MM.1S (cell line): ENCODE measurements at regions not wholly inside any gene's neighbourhood (a gene's known extent, or its start where the extent isn't known, plus 50 kb on each side); places are given as distances from the start of the nearest gene placed in this dataset.

Experiments used
- EZH2 ChIP-seq: fragments of 300-600 bp; sonication (generic); optimal IDR thresholded peaks from 2 replicates; pipeline ENCODE3; 2017; ENCODE audit warnings: low read depth, mild to moderate bottlenecking, antibody characterized with exemption, low read length, mixed read lengths
- TF ChIP-seq, protein P1 (sequence below): fragments of 300-600 bp; sonication (generic); IDR thresholded peaks from 2 replicates; pipeline ENCODE4 v1.5.1; 2016; ENCODE audit warnings: antibody characterized with exemption, low read length, mixed read lengths

GRCh38 chr2:164285576-164285975, 335.7 kb downstream of the GRB14 start:
- TF ChIP-seq, protein P1, sequence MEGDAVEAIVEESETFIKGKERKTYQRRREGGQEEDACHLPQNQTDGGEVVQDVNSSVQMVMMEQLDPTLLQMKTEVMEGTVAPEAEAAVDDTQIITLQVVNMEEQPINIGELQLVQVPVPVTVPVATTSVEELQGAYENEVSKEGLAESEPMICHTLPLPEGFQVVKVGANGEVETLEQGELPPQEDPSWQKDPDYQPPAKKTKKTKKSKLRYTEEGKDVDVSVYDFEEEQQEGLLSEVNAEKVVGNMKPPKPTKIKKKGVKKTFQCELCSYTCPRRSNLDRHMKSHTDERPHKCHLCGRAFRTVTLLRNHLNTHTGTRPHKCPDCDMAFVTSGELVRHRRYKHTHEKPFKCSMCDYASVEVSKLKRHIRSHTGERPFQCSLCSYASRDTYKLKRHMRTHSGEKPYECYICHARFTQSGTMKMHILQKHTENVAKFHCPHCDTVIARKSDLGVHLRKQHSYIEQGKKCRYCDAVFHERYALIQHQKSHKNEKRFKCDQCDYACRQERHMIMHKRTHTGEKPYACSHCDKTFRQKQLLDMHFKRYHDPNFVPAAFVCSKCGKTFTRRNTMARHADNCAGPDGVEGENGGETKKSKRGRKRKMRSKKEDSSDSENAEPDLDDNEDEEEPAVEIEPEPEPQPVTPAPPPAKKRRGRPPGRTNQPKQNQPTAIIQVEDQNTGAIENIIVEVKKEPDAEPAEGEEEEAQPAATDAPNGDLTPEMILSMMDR, result no peak
- TF ChIP-seq EZH2, result no peak
